Nephron (organoid): ENCODE measurements at regions not wholly inside any gene's neighbourhood (a gene's known extent, or its start where the extent isn't known, plus 50 kb on each side); places are given as distances from the start of the nearest gene placed in this dataset.

Experiments used
- H3K27ac Mint-ChIP-seq, 3 experiments: 2 replicates each; pipeline ENCODE4 v1.8.0; 2020; ENCODE audit warnings: mixed read lengths in 3 of 3, mild to moderate bottlenecking in 2 of 3, moderate library complexity in 1 of 3
- H3K27me3 Mint-ChIP-seq: 2 replicates; pipeline ENCODE4 v1.8.0; 2021; ENCODE audit warnings: low read depth, mild to moderate bottlenecking, moderate library complexity, mixed read lengths
- H3K36me3 Mint-ChIP-seq: 2 replicates; pipeline ENCODE4 v1.8.0; 2020; ENCODE audit warnings: low read depth, mixed read lengths
- H3K4me1 Mint-ChIP-seq: 2 replicates; pipeline ENCODE4 v1.8.0; 2020; ENCODE audit warnings: mixed read lengths
- H3K4me3 Mint-ChIP-seq, 3 experiments: 2 replicates each; pipeline ENCODE4 v1.8.0; 2020; ENCODE audit warnings: mild to moderate bottlenecking in 3 of 3, mixed read lengths in 3 of 3, moderate library complexity in 2 of 3
- H3K9me3 Mint-ChIP-seq: 2 replicates; pipeline ENCODE4 v1.8.0; 2020; ENCODE audit warnings: mixed read lengths
- CTCF ChIP-seq, 3 experiments: fragments of 200-600 bp; sonication (generic); IDR thresholded peaks; one replicate each; pipeline ENCODE4 v1.5.0; 2021; ENCODE audit warnings: antibody characterized with exemption in 3 of 3; ENCODE audit not compliant: unreplicated experiment in 3 of 3

- no peaks in the 10 kb centered on the region for H3K9me3 Mint-ChIP-seq
- peak overlapping the region; percentile 2 to 64 (median 45) for H3K27ac Mint-ChIP-seq
- H3K4me1 Mint-ChIP-seq: peaks cover 18% of the 10 kb centered on the region
- no peak overlapping the region for H3K4me3 Mint-ChIP-seq
- no peak for TF ChIP-seq CTCF (IDR thresholded peaks at IDR 0.05; ENCODE audit: unreplicated experiment in 3 of 3)
- no peaks in the 10 kb centered on the region for H3K36me3 Mint-ChIP-seq
- H3K27me3 Mint-ChIP-seq: peaks cover 69% of the 10 kb centered on the region
These were observed 121.3 kb downstream of the VEGFA start for GRCh38 chr6:43891072-43891870.

- TF ChIP-seq CTCF (IDR thresholded peaks at IDR 0.05; ENCODE audit: unreplicated experiment in 3 of 3): no peak
- Mint-ChIP-seq H3K4me1 (peaks cover 17% of the 10 kb centered on the region), H3K27ac (peak overlapping the region; percentile 2 to 64 (median 45)), H3K36me3 (no peaks in the 10 kb centered on the region), H3K27me3 (peaks cover 63% of the 10 kb centered on the region), H3K4me3 (no peak overlapping the region), H3K9me3 (no peaks in the 10 kb centered on the region)
These were observed 120.4 kb downstream of the VEGFA start for GRCh38 chr6:43890197-43891062.

GRCh38 chr6:43887906-43888683 lies 118.1 kb downstream of the VEGFA start:
- TF ChIP-seq CTCF (IDR thresholded peaks at IDR 0.05; ENCODE audit: unreplicated experiment in 3 of 3): no peak
- Mint-ChIP-seq H3K4me1 (peaks cover 37% of the 10 kb centered on the region), H3K27me3 (peaks cover 59% of the 10 kb centered on the region), H3K27ac (peak overlapping the region in 2 of 3 experiments; percentile 2 to 7), H3K4me3 (no peak overlapping the region), H3K9me3 (no peaks in the 10 kb centered on the region), H3K36me3 (no peaks in the 10 kb centered on the region)

- TF ChIP-seq CTCF (IDR thresholded peaks at IDR 0.05; ENCODE audit: unreplicated experiment in 3 of 3): no peak
- H3K27me3 Mint-ChIP-seq: peaks cover 54% of the 10 kb centered on the region
- H3K27ac Mint-ChIP-seq: no peak overlapping the region
- H3K9me3 Mint-ChIP-seq: no peaks in the 10 kb centered on the region
- no peak overlapping the region for H3K4me3 Mint-ChIP-seq
- H3K36me3 Mint-ChIP-seq: no peaks in the 10 kb centered on the region
- H3K4me1 Mint-ChIP-seq: peaks cover 37% of the 10 kb centered on the region
These were observed 117.4 kb downstream of the VEGFA start for GRCh38 chr6:43887340-43887858.

- no peaks in the 10 kb centered on the region for H3K36me3 Mint-ChIP-seq
- H3K27me3 Mint-ChIP-seq: peaks cover 48% of the 10 kb centered on the region
- H3K4me3 Mint-ChIP-seq: no peak overlapping the region
- no peak overlapping the region for H3K27ac Mint-ChIP-seq
- peaks cover 40% of the 10 kb centered on the region for H3K4me1 Mint-ChIP-seq
- no peaks in the 10 kb centered on the region for H3K9me3 Mint-ChIP-seq
- TF ChIP-seq CTCF (IDR thresholded peaks at IDR 0.05; ENCODE audit: unreplicated experiment in 3 of 3): no peak
These were observed 116.8 kb downstream of the VEGFA start for GRCh38 chr6:43886717-43887339.
